B cell (primary cell): ENCODE measurements at regions not wholly inside any gene's neighbourhood (a gene's known extent, or its start where the extent isn't known, plus 50 kb on each side); places are given as distances from the start of the nearest gene placed in this dataset.

Source experiments
- EZH2 ChIP-seq: IDR thresholded peaks from 2 replicates; pipeline ENCODE4 v1.6.1; 2012; ENCODE audit warnings: borderline replicate concordance, low read depth, mild to moderate bottlenecking, moderate library complexity, low read length; ENCODE audit not compliant: insufficient read depth, poor library complexity, severe bottlenecking
- TF ChIP-seq, protein P1 (sequence below): fragments of 200-600 bp; IDR thresholded peaks from one replicate; pipeline ENCODE4 v1.8.0; 2022; ENCODE audit warnings: antibody characterized with exemption, mild to moderate bottlenecking

GRCh38 chr1:172745014-172745413, 86.1 kb downstream of the FASLG start:
- TF ChIP-seq, protein P1, sequence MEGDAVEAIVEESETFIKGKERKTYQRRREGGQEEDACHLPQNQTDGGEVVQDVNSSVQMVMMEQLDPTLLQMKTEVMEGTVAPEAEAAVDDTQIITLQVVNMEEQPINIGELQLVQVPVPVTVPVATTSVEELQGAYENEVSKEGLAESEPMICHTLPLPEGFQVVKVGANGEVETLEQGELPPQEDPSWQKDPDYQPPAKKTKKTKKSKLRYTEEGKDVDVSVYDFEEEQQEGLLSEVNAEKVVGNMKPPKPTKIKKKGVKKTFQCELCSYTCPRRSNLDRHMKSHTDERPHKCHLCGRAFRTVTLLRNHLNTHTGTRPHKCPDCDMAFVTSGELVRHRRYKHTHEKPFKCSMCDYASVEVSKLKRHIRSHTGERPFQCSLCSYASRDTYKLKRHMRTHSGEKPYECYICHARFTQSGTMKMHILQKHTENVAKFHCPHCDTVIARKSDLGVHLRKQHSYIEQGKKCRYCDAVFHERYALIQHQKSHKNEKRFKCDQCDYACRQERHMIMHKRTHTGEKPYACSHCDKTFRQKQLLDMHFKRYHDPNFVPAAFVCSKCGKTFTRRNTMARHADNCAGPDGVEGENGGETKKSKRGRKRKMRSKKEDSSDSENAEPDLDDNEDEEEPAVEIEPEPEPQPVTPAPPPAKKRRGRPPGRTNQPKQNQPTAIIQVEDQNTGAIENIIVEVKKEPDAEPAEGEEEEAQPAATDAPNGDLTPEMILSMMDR = peak; percentile 83
- no peak for TF ChIP-seq EZH2
